ENCODE measurements at regions not wholly inside any gene's neighbourhood (a gene's known extent, or its start where the extent isn't known, plus 50 kb on each side); places are given as distances from the start of the nearest gene placed in this dataset.
"Not testable (repeated sequence)": the region's sequence is repeated elsewhere in the genome, so short reads cannot be mapped to it uniquely, and the experiment has no call there.

DNA sequence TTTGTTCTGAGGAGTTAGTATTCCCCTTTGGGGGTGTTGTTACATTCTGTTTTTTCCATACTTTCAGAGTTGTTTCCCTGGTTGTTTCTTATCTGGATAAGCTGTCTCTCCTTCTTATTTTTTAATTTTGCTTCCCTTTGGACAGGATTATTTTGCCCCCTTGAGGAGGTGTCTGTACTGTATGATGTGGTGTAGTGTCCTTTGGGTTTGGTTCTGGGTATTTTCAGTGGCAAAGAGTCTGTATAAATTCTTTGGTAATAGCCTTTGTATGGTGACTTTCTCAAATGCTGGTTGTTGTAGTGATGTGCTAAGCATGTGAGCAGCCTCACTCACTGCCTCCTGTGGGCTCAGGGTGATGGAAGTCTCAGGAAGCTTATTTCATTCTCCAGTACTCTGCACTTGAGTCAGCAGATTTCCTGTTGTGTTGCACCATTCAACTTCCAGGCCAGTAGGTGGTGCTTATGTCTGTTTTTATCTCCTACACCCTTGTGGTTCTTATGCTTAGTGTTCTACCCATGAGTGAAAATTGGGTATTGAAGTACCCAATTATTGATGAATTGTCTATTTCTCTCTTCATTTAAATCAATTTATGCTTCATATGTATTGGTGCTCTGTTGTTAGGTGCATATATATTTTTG lies 103.3 kb upstream of the PMCH start:
- POLR2A ChIA-PET: no interaction called here
- no peak for TF ChIP-seq NFRKB (IDR thresholded peaks at IDR 0.05)
- no peak for TF ChIP-seq FOXK2 (IDR thresholded peaks at IDR 0.05)
- no peak for TF ChIP-seq FOXM1 (IDR thresholded peaks at IDR 0.05; ENCODE audit: borderline replicate concordance)
- no peak for TF ChIP-seq SUZ12 (IDR thresholded peaks at IDR 0.05)
- TF ChIP-seq ELF4 (IDR thresholded peaks at IDR 0.05): no peak
- no peak for TF ChIP-seq CTBP1 (IDR thresholded peaks at IDR 0.05; ENCODE audit: borderline replicate concordance)
- no peak for TF ChIP-seq TARDBP (IDR thresholded peaks at IDR 0.05)
- TF ChIP-seq SP1 (IDR thresholded peaks at IDR 0.05): no peak
- no peak for TF ChIP-seq ARNT (IDR thresholded peaks at IDR 0.05)
- TF ChIP-seq L3MBTL2 (conservative IDR thresholded peaks at IDR 0.05): no peak
- TF ChIP-seq ZNF384 (IDR thresholded peaks at IDR 0.05): no peak
- TF ChIP-seq BHLHE40 (IDR thresholded peaks at IDR 0.05; ENCODE audit: borderline replicate concordance): no peak
- no peak for TF ChIP-seq HDGF (IDR thresholded peaks at IDR 0.05; ENCODE audit: borderline replicate concordance)
- no peak for TF ChIP-seq FOXA1 (IDR thresholded peaks at IDR 0.05)
- TF ChIP-seq, protein P1, sequence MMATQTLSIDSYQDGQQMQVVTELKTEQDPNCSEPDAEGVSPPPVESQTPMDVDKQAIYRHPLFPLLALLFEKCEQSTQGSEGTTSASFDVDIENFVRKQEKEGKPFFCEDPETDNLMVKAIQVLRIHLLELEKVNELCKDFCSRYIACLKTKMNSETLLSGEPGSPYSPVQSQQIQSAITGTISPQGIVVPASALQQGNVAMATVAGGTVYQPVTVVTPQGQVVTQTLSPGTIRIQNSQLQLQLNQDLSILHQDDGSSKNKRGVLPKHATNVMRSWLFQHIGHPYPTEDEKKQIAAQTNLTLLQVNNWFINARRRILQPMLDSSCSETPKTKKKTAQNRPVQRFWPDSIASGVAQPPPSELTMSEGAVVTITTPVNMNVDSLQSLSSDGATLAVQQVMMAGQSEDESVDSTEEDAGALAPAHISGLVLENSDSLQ (IDR thresholded peaks at IDR 0.05): no peak
- CTCF ChIA-PET: no interaction called here
- peak; percentile 8 for DNase-seq (ENCODE audit: extremely low spot score)

DNA sequence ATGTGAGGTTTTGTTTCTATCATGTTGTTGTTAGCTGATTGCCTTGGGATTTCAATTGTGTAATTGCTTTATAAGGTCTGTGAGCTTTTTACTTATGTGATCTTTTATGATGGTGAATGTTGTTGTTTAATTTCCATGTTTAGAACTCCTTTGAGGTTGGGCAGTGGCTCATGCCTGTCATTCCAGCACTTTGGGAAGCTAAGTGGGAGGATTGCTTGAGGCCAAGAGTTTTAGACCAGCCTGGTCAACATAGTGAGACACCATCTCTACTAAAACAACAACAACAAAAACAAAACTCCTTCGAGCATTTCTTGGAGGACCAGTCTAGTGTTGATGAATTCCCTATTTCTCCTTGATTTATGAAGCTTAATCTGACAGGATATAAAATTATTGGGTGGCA lies 102.1 kb upstream of the PMCH start:
- DNase-seq (ENCODE audit: extremely low spot score): no peak
- POLR2A ChIA-PET: no interaction called here
- TF ChIP-seq TARDBP (IDR thresholded peaks at IDR 0.05) (no peak), ZNF384 (IDR thresholded peaks at IDR 0.05) (no peak), ELF4 (IDR thresholded peaks at IDR 0.05) (no peak), L3MBTL2 (conservative IDR thresholded peaks at IDR 0.05) (no peak), NFRKB (IDR thresholded peaks at IDR 0.05) (no peak), FOXM1 (IDR thresholded peaks at IDR 0.05; ENCODE audit: borderline replicate concordance) (no peak), SP1 (IDR thresholded peaks at IDR 0.05) (no peak)
- TF ChIP-seq, protein P1 (IDR thresholded peaks at IDR 0.05): no peak
- CTCF ChIA-PET: interaction anchor here (0.6 kb wide), 1 partner anchor 684 kb away, joined by 3 read pairs; no protein-coding TSS in a partner anchor

DNA sequence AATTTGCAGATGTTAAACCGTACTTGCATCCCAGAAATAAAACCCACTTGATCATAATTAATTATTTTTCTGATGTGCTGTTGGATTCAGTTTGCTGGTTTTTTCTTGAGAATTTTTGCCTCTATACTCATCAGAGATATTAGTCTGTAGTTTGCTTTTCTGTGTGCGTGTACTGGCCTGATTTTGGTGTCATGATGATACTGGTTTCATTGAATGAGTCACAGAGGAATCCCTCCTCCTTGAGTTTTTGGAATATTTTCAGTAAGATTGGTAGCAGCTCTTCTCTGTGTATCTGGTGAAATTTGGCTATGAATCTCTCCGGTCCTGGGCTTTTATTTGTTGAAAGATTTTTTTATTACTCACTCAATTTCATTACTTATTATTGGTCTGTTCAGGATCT lies 100.4 kb upstream of the PMCH start:
- no peak for DNase-seq (ENCODE audit: extremely low spot score)
- ChIA-PET CTCF (no interaction called here), POLR2A (no interaction called here)
- no peak for TF ChIP-seq FOXK2 (IDR thresholded peaks at IDR 0.05)
- no peak for TF ChIP-seq FOXA1 (IDR thresholded peaks at IDR 0.05)
- no peak for TF ChIP-seq LEF1 (IDR thresholded peaks at IDR 0.05; ENCODE audit: borderline replicate concordance)
- TF ChIP-seq HDGF (IDR thresholded peaks at IDR 0.05; ENCODE audit: borderline replicate concordance): no peak

DNA sequence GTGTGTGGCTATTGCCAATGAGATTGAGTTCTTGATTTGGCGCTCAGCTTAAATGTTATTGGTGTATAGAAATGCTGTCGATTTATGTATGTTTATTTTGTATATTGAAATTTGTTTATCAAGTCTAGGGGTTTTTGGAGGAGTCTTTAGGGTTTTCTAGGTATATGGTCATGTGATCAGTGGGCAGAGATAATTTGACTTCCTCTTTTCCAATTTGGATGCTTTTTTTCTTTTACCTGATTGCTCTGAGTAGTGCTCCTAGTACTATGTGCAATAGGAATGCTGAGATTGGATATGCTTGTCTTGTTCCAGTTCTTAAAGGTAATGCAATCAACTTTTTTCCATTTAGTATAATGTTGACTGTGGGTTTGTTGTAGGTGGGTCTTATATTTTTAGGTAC lies 99.8 kb upstream of the PMCH start:
- ChIA-PET CTCF (no interaction called here), POLR2A (no interaction called here)
- TF ChIP-seq SUZ12 (IDR thresholded peaks at IDR 0.05): no peak
- no peak for TF ChIP-seq NFRKB (IDR thresholded peaks at IDR 0.05)
- TF ChIP-seq SP1 (IDR thresholded peaks at IDR 0.05): no peak
- no peak for TF ChIP-seq FOXK2 (IDR thresholded peaks at IDR 0.05)
- TF ChIP-seq, protein P1 (IDR thresholded peaks at IDR 0.05): no peak
- no peak for TF ChIP-seq ARNT (IDR thresholded peaks at IDR 0.05)
- TF ChIP-seq FOXA1 (IDR thresholded peaks at IDR 0.05): no peak
- no peak for DNase-seq (ENCODE audit: extremely low spot score)

DNA sequence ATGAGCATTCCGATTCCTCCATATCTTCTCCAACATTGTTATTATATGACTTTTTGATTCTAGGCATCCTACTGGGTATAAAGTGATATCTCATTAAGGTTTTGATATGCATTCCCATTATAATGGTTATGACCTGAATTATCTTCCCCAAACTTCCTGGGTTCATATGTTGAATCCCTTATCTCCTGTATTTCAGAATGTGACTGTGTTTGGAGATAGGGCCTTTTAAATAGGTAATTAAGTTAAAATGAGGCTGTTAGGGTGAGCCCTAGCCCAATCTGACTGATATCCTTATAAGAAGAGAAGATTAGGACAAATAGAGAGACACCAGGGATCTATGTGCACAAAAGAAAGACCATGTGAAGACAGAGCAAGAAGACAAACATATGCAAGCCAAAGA lies 96.9 kb upstream of the PMCH start:
- ChIA-PET POLR2A (no interaction called here), CTCF (no interaction called here)
- TF ChIP-seq FOXA1 (IDR thresholded peaks at IDR 0.05) (no peak), ARNT (IDR thresholded peaks at IDR 0.05) (no peak), FOXM1 (IDR thresholded peaks at IDR 0.05; ENCODE audit: borderline replicate concordance) (no peak)
- DNase-seq (ENCODE audit: extremely low spot score): no peak

DNA sequence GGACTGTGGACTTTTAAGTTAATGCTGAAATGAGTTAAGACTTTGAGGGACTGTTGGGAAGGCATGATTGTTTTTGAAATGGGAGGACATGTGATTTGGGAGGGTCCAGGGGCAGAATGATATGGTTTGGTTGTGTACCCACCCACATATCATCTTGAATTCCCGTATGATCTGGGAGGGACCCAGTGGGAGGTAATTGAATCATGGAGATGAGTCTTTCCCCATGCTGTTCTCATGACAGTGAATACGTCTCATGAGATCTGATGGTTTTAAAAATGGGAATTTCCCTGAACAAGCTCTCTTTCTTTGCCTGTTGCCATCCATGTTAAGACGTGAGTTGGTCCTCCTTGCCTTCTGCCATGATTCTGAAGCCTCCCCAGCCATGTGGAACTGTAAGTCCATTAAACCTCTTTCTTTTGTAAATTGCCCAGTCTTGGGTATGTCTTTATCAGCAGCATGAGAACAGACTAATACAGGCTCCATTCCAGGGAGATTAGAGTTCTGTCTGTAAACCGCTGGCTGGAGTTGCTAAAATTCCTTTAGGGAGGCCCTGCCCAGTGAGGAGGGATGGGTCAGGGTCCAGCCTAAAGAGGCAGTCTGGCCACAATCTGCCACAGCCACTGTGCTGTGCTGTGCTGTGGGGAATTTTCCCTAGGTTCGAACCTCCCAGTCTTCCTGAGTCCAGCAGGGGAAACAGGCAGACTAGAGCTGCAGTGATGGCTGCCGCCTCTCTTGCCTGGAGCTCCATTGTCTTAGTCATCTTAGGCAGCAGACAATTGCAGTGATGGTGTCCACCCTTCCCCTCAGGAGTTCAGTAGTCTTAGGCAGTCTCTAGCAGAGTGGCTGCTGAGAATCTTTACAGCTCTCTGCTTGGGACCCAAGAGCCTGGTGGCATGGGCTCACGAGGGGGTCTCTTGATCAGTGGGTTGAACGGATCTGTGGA lies 94.1 kb upstream of the PMCH start:
- DNase-seq (ENCODE audit: extremely low spot score); CTCF ChIA-PET; POLR2A ChIA-PET: not testable (repeated sequence)

DNA sequence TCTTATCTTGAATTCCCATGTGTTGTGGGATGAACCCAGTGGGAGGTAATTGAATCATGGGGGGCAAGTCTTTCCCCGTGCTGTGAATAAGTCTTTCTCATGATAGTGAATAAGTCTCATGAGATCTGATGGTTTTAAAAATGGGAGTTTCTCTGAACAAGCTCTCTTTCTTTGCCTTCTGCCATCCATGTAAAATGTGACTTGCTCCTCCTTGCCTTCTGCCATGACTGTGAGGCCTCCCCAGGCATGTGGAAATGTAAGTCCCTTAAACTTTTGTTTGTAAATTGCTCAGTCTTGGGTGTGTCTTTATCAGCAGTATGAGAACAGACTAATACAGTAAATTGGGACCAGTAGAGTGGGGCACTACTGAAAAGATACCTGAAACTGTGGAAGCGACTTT lies 92.1 kb upstream of the PMCH start:
- DNase-seq (ENCODE audit: extremely low spot score); CTCF ChIA-PET; POLR2A ChIA-PET: not testable (repeated sequence)

Measured in HEK293T (cell line).